ENCODE measurements at regions not wholly inside any gene's neighbourhood (a gene's known extent, or its start where the extent isn't known, plus 50 kb on each side); places are given as distances from the start of the nearest gene placed in this dataset.

GRCh38 chr7:53699215-53699837 is 663.9 kb downstream of the POM121L12 start:
- no peak overlapping the region for H3K4me3 ChIP-seq (ENCODE audit: low read depth, poor library complexity, severe bottlenecking)
- 85 to 93% methylated on average over 5 of the region's 5 CpGs for WGBS, 2 donors
- intact Hi-C loops (cut with DNase I; ENCODE audit: low total_unique reads) = no loop called here
- DNase-seq (ENCODE audit: low spot score in 2 of 2) = no peak
- TF ChIP-seq CTCF (IDR thresholded peaks at IDR 0.05) (no peak), POLR2A (IDR thresholded peaks at IDR 0.05) (no peak)

GRCh38 chr7:53719122-53719521 is 683.7 kb downstream of the POM121L12 start:
- intact Hi-C loops (cut with DNase I; ENCODE audit: low total_unique reads) = no loop called here
- 82 to 86% methylated on average over 3 of the region's 3 CpGs for WGBS, 2 donors
- TF ChIP-seq POLR2A (IDR thresholded peaks at IDR 0.05) = no peak
- no peak for TF ChIP-seq CTCF (IDR thresholded peaks at IDR 0.05)
- H3K4me3 ChIP-seq (ENCODE audit: low read depth, poor library complexity, severe bottlenecking) = no peak overlapping the region
- no peak for DNase-seq (ENCODE audit: low spot score in 2 of 2)

- intact Hi-C loops (cut with DNase I; ENCODE audit: low total_unique reads) = no loop called here
- no peak overlapping the region for H3K4me3 ChIP-seq (ENCODE audit: low read depth, poor library complexity, severe bottlenecking)
- no peak for DNase-seq (ENCODE audit: low spot score in 2 of 2)
- WGBS, 2 donors = 88 to 91% methylated on average over 6 of the region's 6 CpGs
- TF ChIP-seq CTCF (IDR thresholded peaks at IDR 0.05) (no peak), POLR2A (IDR thresholded peaks at IDR 0.05) (no peak)
These were observed 705.5 kb downstream of the POM121L12 start for GRCh38 chr7:53740971-53741370.

GRCh38 chr7:53743697-53744402 is 708.4 kb downstream of the POM121L12 start:
- H3K4me3 ChIP-seq (ENCODE audit: low read depth, poor library complexity, severe bottlenecking) = no peak overlapping the region
- intact Hi-C loops (cut with DNase I; ENCODE audit: low total_unique reads) = no loop called here
- DNase-seq (ENCODE audit: low spot score in 2 of 2) = no peak
- no peak for TF ChIP-seq POLR2A (IDR thresholded peaks at IDR 0.05)
- no peak for TF ChIP-seq CTCF (IDR thresholded peaks at IDR 0.05)
- WGBS, 2 donors = 36 to 42% methylated on average over 8 of the region's 8 CpGs

GRCh38 chr7:53744403-53744760 is 708.9 kb downstream of the POM121L12 start:
- TF ChIP-seq POLR2A (IDR thresholded peaks at IDR 0.05) (no peak), CTCF (IDR thresholded peaks at IDR 0.05) (no peak)
- WGBS, 2 donors = 45 to 52% methylated on average over 4 of the region's 4 CpGs
- intact Hi-C loops (cut with DNase I; ENCODE audit: low total_unique reads) = no loop called here
- H3K4me3 ChIP-seq (ENCODE audit: low read depth, poor library complexity, severe bottlenecking) = no peak overlapping the region
- no peak for DNase-seq (ENCODE audit: low spot score in 2 of 2)
